ENCODE measurements at regions not wholly inside any gene's neighbourhood (a gene's known extent, or its start where the extent isn't known, plus 50 kb on each side); places are given as distances from the start of the nearest gene placed in this dataset.

DNA sequence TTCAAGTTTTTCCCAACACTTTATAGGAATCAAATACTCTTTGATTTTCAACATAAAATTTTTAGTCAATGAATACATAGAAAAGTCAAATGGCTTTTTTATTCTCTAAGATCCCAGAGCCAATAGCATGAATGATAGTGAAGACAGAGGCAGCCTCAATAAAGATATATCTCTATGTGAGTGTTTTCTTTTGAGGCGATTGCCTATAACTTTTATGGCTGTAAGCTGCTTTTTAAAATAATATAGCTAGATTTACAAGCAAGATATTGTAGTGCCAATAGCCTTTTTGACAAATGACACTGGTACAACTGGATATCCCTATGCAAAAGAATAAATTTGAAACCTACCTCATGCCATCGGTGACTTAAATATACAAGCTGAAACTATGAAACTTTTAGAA lies 1705.2 kb upstream of the PCDH20 start:
- no peaks in the 10 kb centered on the region for H3K36me3 ChIP-seq (ENCODE audit: control insufficient read depth in 3 of 3, insufficient read depth in 2 of 3, low read depth in 1 of 3, low read length in 3 of 3)
- no peak for FAIRE-seq
- WGBS, 3 donors: 55 to 79% (median 71%) methylated on average over 2 of the region's 2 CpGs

DNA sequence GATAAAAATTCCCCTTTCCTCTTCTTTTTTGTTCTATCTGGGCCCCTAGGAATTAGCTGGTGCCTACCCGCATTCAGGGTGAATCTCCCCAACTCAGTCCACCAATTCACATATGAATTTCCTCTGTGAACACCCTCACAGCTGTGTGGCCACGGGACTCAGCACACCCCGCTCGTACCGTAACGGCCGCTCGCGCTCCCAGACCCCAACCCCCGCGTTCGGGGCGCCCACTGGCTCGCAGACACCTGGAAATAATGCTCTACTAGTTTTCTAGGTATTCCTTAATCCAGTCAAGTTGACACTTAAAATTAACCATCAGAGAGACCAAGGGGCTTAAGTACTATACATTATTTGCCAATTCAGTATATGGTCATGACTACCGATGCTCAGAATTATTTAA lies 1702.1 kb upstream of the PCDH20 start:
- Histone ChIP-seq H3K36me3 (ENCODE audit: control insufficient read depth in 3 of 3, insufficient read depth in 2 of 3, low read depth in 1 of 3, low read length in 3 of 3) (no peaks in the 10 kb centered on the region), H3K9me3 (ENCODE audit: control insufficient read depth in 2 of 2, insufficient read depth in 1 of 2, low read depth in 1 of 2, low read length in 1 of 2) (no peaks in the 10 kb centered on the region), H3K27me3 (ENCODE audit: control insufficient read depth in 3 of 3, insufficient read depth in 3 of 3, low read length in 3 of 3) (no peaks in the 10 kb centered on the region), H3K4me1 (ENCODE audit: control insufficient read depth in 3 of 3, insufficient read depth in 2 of 3, low read depth in 1 of 3, low read length in 2 of 3) (no peaks in the 10 kb centered on the region), H3K4me3 (ENCODE audit: low read depth in 1 of 3, low read length in 3 of 3) (no peak overlapping the region), H3K27ac (ENCODE audit: low read depth in 1 of 3, low read length in 2 of 3) (no peak overlapping the region)
- FAIRE-seq: no peak
- WGBS, 3 donors: 89 to 92% (median 91%) methylated on average over 15 of the region's 15 CpGs
- no peak for DNase-seq

More for the DNA sequence above, 1705.2 kb upstream of the PCDH20 start:
- Histone ChIP-seq H3K4me1 (ENCODE audit: control insufficient read depth in 3 of 3, insufficient read depth in 2 of 3, low read depth in 1 of 3, low read length in 2 of 3) (no peaks in the 10 kb centered on the region), H3K27ac (ENCODE audit: low read depth in 1 of 3, low read length in 2 of 3) (no peak overlapping the region), H3K9me3 (ENCODE audit: control insufficient read depth in 2 of 2, insufficient read depth in 1 of 2, low read depth in 1 of 2, low read length in 1 of 2) (no peaks in the 10 kb centered on the region), H3K27me3 (ENCODE audit: control insufficient read depth in 3 of 3, insufficient read depth in 3 of 3, low read length in 3 of 3) (no peaks in the 10 kb centered on the region), H3K4me3 (ENCODE audit: low read depth in 1 of 3, low read length in 3 of 3) (no peak overlapping the region)
- no peak for DNase-seq

DNA sequence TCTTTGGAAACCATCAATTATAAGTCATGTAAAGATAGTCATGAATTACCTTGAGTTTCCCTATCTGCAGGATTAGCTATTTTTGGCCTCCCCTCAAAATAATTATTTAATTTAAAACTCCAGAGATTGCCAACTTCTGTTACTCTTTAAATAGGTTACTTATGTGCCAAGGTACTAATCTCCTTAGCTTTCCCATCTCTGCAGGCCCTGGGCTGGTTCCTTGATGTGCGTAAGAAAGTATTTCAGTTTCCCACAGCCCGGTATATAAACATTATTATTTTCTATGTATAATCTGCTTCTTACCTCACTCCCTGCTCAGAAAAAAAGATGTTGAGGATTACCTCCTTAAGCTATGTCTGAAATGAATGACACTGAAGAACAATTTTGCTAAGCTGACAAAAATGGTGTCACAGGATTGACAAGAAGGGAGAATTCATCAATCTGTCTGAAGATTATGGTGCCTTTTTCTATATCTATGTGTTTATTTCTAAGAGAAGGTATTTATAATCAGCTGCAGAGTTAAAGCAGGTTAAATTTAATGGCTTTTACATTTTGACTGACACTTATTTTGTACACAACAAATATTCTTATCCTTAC lies 1697.2 kb upstream of the PCDH20 start:
- H3K27me3 ChIP-seq (ENCODE audit: control insufficient read depth in 3 of 3, insufficient read depth in 3 of 3, low read length in 3 of 3): no peaks in the 10 kb centered on the region
- 76 to 96% (median 92%) methylated on average over 2 of the region's 2 CpGs for WGBS, 3 donors
- no peak for FAIRE-seq
- no peak overlapping the region for H3K27ac ChIP-seq (ENCODE audit: low read depth in 1 of 3, low read length in 2 of 3)
- H3K9me3 ChIP-seq (ENCODE audit: control insufficient read depth in 2 of 2, insufficient read depth in 1 of 2, low read depth in 1 of 2, low read length in 1 of 2): no peaks in the 10 kb centered on the region
- DNase-seq: no peak
- H3K36me3 ChIP-seq (ENCODE audit: control insufficient read depth in 3 of 3, insufficient read depth in 2 of 3, low read depth in 1 of 3, low read length in 3 of 3): no peaks in the 10 kb centered on the region
- no peak overlapping the region for H3K4me3 ChIP-seq (ENCODE audit: low read depth in 1 of 3, low read length in 3 of 3)
- no peaks in the 10 kb centered on the region for H3K4me1 ChIP-seq (ENCODE audit: control insufficient read depth in 3 of 3, insufficient read depth in 2 of 3, low read depth in 1 of 3, low read length in 2 of 3)

DNA sequence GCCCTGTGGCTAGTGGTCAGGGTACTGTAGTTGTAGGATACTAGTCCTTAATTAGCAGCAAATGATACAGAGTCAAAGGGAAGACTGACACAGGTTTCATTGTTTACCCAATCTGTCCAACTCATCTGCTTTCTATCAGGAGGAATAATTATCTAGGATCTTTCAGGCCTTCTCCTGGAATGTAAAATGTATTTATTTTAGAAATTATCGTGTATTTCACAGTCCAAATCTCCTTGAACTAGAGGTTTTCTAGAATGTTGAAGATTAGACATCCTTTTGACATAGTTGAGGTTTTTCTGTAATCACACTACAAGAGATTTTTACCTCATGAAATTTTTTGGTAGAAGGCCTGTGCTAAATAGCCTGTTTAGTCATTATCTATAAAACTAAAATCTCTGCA lies 1694.8 kb upstream of the PCDH20 start:
- H3K9me3 ChIP-seq (ENCODE audit: control insufficient read depth in 2 of 2, insufficient read depth in 1 of 2, low read depth in 1 of 2, low read length in 1 of 2): no peaks in the 10 kb centered on the region
- no peak for FAIRE-seq
- 50 to 64% (median 58%) methylated on average over 1 of the region's 1 CpG for WGBS, 3 donors
- no peaks in the 10 kb centered on the region for H3K36me3 ChIP-seq (ENCODE audit: control insufficient read depth in 3 of 3, insufficient read depth in 2 of 3, low read depth in 1 of 3, low read length in 3 of 3)
- DNase-seq: no peak
- no peaks in the 10 kb centered on the region for H3K27me3 ChIP-seq (ENCODE audit: control insufficient read depth in 3 of 3, insufficient read depth in 3 of 3, low read length in 3 of 3)
- H3K4me1 ChIP-seq (ENCODE audit: control insufficient read depth in 3 of 3, insufficient read depth in 2 of 3, low read depth in 1 of 3, low read length in 2 of 3): no peaks in the 10 kb centered on the region
- no peak overlapping the region for H3K27ac ChIP-seq (ENCODE audit: low read depth in 1 of 3, low read length in 2 of 3)
- no peak overlapping the region for H3K4me3 ChIP-seq (ENCODE audit: low read depth in 1 of 3, low read length in 3 of 3)

DNA sequence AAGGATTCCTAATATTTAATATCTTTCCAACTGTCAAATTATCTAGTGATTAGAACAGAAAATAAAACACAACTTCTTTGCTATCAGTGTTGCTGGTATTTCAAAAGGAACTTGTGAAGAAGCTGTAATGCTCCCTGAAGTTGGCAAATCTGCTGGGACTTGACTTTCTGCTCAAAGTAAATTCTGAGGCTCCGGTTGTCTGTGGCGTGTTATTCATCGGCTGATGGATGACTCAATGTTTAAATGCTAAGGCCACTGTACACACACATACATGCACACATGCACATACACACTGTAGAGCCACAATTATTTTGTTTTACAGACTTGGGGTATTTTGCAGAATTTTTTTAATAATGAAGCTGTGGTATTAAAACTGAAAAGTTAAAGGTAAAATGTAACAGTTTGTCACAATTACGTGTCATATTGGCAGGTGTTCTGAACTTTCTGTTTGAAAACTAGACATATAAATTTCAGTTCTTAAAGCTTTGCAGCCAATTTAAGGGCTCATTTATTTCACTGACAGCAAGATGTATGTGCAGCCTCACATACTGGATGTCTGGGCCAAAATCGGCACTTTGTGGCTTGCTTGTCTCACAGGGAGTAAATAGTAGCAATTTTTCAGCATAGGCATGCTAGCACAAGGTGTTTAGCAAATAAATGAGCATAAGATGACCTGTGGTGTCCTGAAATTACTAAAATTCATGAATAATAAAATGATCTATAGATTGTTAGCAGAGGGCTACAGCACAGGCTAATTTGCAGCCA lies 1691.7 kb upstream of the PCDH20 start:
- DNase-seq (no peak), FAIRE-seq (no peak)
- Histone ChIP-seq H3K4me1 (ENCODE audit: control insufficient read depth in 3 of 3, insufficient read depth in 2 of 3, low read depth in 1 of 3, low read length in 2 of 3) (no peaks in the 10 kb centered on the region), H3K9me3 (ENCODE audit: control insufficient read depth in 2 of 2, insufficient read depth in 1 of 2, low read depth in 1 of 2, low read length in 1 of 2) (no peaks in the 10 kb centered on the region), H3K27me3 (ENCODE audit: control insufficient read depth in 3 of 3, insufficient read depth in 3 of 3, low read length in 3 of 3) (no peaks in the 10 kb centered on the region), H3K36me3 (ENCODE audit: control insufficient read depth in 3 of 3, insufficient read depth in 2 of 3, low read depth in 1 of 3, low read length in 3 of 3) (no peaks in the 10 kb centered on the region), H3K27ac (ENCODE audit: low read depth in 1 of 3, low read length in 2 of 3) (no peak overlapping the region), H3K4me3 (ENCODE audit: low read depth in 1 of 3, low read length in 3 of 3) (no peak overlapping the region)
- 70 to 72% (median 71%) methylated on average over 5 of the region's 5 CpGs for WGBS, 3 donors

DNA sequence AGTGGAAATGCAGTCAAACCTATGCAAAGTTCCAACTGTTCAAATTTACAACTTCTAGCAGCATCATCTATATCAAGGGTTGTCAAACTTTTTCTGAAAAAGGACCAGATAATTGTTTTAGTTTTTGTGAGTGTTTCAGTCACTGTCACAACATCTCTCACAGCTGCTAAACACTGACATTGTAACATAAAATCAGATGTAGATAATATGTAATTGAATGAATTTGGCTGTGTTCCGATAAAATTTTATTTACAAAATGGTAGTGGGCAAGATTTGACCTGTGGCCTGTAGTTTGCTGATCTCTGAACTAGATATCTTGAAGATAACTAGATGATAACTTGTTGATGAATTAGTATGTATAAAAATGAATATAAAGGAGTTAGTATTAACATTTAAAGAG lies 1679.1 kb upstream of the PCDH20 start:
- no peaks in the 10 kb centered on the region for H3K27me3 ChIP-seq (ENCODE audit: control insufficient read depth in 3 of 3, insufficient read depth in 3 of 3, low read length in 3 of 3)
- FAIRE-seq (no peak), DNase-seq (no peak)
- H3K27ac ChIP-seq (ENCODE audit: low read depth in 1 of 3, low read length in 2 of 3): no peak overlapping the region
- 74 to 90% (median 85%) methylated on average over 1 of the region's 1 CpG for WGBS, 3 donors
- H3K36me3 ChIP-seq (ENCODE audit: control insufficient read depth in 3 of 3, insufficient read depth in 2 of 3, low read depth in 1 of 3, low read length in 3 of 3): no peaks in the 10 kb centered on the region
- H3K9me3 ChIP-seq (ENCODE audit: control insufficient read depth in 2 of 2, insufficient read depth in 1 of 2, low read depth in 1 of 2, low read length in 1 of 2): no peaks in the 10 kb centered on the region
- H3K4me1 ChIP-seq (ENCODE audit: control insufficient read depth in 3 of 3, insufficient read depth in 2 of 3, low read depth in 1 of 3, low read length in 2 of 3): no peaks in the 10 kb centered on the region
- no peak overlapping the region for H3K4me3 ChIP-seq (ENCODE audit: low read depth in 1 of 3, low read length in 3 of 3)

DNA sequence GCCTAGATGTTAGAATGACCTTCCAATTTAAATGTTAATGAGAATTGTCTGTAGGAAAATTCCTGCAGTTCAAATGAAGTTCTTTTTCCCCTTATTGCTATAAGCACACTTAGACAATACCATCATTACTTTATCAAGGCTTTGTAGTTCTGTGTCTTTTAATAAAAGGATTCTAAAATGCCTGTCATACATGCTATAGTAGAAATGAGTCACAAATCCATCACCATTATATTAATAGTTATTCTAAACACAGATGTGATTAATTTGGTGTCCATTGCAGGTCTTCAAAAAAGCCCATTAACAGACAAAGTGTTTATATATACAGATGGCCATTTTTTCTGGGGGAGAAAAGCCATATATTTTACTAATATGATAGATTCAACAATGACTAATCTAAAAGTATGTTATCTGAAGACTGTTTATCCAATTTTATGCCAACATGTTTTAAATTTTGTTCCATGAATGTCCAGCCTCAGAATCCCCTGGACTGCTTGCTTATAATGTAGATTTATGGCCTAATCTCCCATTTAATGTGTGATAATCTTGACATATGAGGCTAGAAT lies 1678.3 kb upstream of the PCDH20 start:
- FAIRE-seq: no peak
- Histone ChIP-seq H3K9me3 (ENCODE audit: control insufficient read depth in 2 of 2, insufficient read depth in 1 of 2, low read depth in 1 of 2, low read length in 1 of 2) (no peaks in the 10 kb centered on the region), H3K27me3 (ENCODE audit: control insufficient read depth in 3 of 3, insufficient read depth in 3 of 3, low read length in 3 of 3) (no peaks in the 10 kb centered on the region), H3K4me3 (ENCODE audit: low read depth in 1 of 3, low read length in 3 of 3) (no peak overlapping the region), H3K36me3 (ENCODE audit: control insufficient read depth in 3 of 3, insufficient read depth in 2 of 3, low read depth in 1 of 3, low read length in 3 of 3) (no peaks in the 10 kb centered on the region), H3K27ac (ENCODE audit: low read depth in 1 of 3, low read length in 2 of 3) (no peak overlapping the region), H3K4me1 (ENCODE audit: control insufficient read depth in 3 of 3, insufficient read depth in 2 of 3, low read depth in 1 of 3, low read length in 2 of 3) (no peaks in the 10 kb centered on the region)
- DNase-seq: no peak

DNA sequence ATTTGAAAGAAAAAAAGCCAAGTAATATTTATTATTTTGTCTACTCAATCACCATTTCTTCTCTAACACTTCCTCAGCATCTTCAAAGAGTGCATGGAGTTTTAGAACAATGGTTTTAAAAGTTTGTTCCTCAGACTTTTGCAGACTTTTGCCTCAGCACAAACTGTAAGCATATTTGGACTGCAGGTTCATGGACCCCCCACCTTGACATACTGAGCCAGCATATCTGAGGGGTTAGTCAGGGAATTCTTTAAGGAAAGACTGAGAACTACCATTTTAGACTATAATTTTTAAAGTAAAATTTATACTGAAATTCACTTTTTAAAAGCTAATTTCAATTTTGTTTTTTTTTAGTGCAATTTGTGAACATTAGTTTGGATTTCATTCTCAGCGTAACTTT lies 1676.8 kb upstream of the PCDH20 start:
- H3K36me3 ChIP-seq (ENCODE audit: control insufficient read depth in 3 of 3, insufficient read depth in 2 of 3, low read depth in 1 of 3, low read length in 3 of 3): no peaks in the 10 kb centered on the region
- no peak overlapping the region for H3K27ac ChIP-seq (ENCODE audit: low read depth in 1 of 3, low read length in 2 of 3)
- H3K4me3 ChIP-seq (ENCODE audit: low read depth in 1 of 3, low read length in 3 of 3): no peak overlapping the region
- no peaks in the 10 kb centered on the region for H3K27me3 ChIP-seq (ENCODE audit: control insufficient read depth in 3 of 3, insufficient read depth in 3 of 3, low read length in 3 of 3)
- H3K9me3 ChIP-seq (ENCODE audit: control insufficient read depth in 2 of 2, insufficient read depth in 1 of 2, low read depth in 1 of 2, low read length in 1 of 2): no peaks in the 10 kb centered on the region
- DNase-seq (no peak), FAIRE-seq (no peak)
- WGBS, 3 donors: 91 to 100% (median 98%) methylated on average over 1 of the region's 1 CpG
- H3K4me1 ChIP-seq (ENCODE audit: control insufficient read depth in 3 of 3, insufficient read depth in 2 of 3, low read depth in 1 of 3, low read length in 2 of 3): no peaks in the 10 kb centered on the region
